IMR-90 (cell line): ENCODE measurements at regions not wholly inside any gene's neighbourhood (a gene's known extent, or its start where the extent isn't known, plus 50 kb on each side); places are given as distances from the start of the nearest gene placed in this dataset.

ENCODE experiments used
- ATAC-seq: fragments of 200-7000 bp; cut with Tn5 transposase; 2 replicates; pipeline ENCODE4 v1.9.1; 2020; ENCODE audit warnings: low read depth, mild to moderate bottlenecking, moderate library complexity
- BruUV-seq: library from RNA; stranded (reverse); fragments of 400-500 nt; replicated peaks from 2 replicates; lab custom pipeline; 2021; lab: Mats Ljungman, UMichigan
- CTCF ChIA-PET: fragments of 300-600 bp; formaldehyde crosslinking; extraction: SDS; loops from one replicate; lab custom pipeline; 2021; ENCODE audit warnings: antibody characterized with exemption; lab: Yijun Ruan, JAX
- POLR2A ChIA-PET: fragments of 300-600 bp; sonication (Branson Sonifier 250); formaldehyde crosslinking; loops from one replicate; lab custom pipeline; 2022; ENCODE audit warnings: antibody characterized with exemption; ENCODE audit not compliant: unreplicated experiment; lab: Charles Lee
- DNase-seq: peaks from one replicate; pipeline ENCODE4 v3.0.0; 2013
- H2AFZ ChIP-seq: replicated peaks from 2 replicates; pipeline ENCODE3; 2013; ENCODE audit warnings: low read length, mild to moderate bottlenecking; ENCODE audit not compliant: poor library complexity
- H2AK5ac ChIP-seq: 2 replicates; pipeline ENCODE4 v1.6.1; 2013; ENCODE audit warnings: low read depth, low read length, inconsistent platforms
- H2AK9ac ChIP-seq: replicated peaks from 2 replicates; pipeline ENCODE3; 2013; ENCODE audit warnings: mild to moderate bottlenecking, low read depth, low read length, moderate library complexity; ENCODE audit not compliant: poor library complexity
- H2BK120ac ChIP-seq: 2 replicates; pipeline ENCODE4 v1.6.1; 2013; ENCODE audit warnings: low read depth, low read length, inconsistent platforms
- H2BK15ac ChIP-seq: 3 replicates; pipeline ENCODE4 v1.6.1; 2013; ENCODE audit warnings: low read depth, low read length, inconsistent platforms
- H2BK20ac ChIP-seq: 2 replicates; pipeline ENCODE4 v1.6.1; 2013; ENCODE audit warnings: low read depth, mild to moderate bottlenecking, inconsistent platforms, low read length, moderate library complexity
- H2BK5ac ChIP-seq: 2 replicates; pipeline ENCODE4 v1.6.1; 2013; ENCODE audit warnings: mild to moderate bottlenecking, low read depth, low read length, inconsistent platforms; ENCODE audit not compliant: poor library complexity, severe bottlenecking
- H3K14ac ChIP-seq: replicated peaks from 2 replicates; pipeline ENCODE4 v1.6.1; 2013; ENCODE audit warnings: low read depth, low read length, inconsistent platforms
- H3K18ac ChIP-seq: 2 replicates; pipeline ENCODE4 v1.6.1; 2013; ENCODE audit warnings: low read depth, low read length, control low read depth
- H3K23ac ChIP-seq: 2 replicates; pipeline ENCODE4 v1.6.1; 2013; ENCODE audit warnings: low read depth, low read length, inconsistent platforms
- H3K27ac ChIP-seq: 2 replicates; pipeline ENCODE4 v1.5.1; 2013; ENCODE audit warnings: mild to moderate bottlenecking, control low read depth, low read length; ENCODE audit not compliant: insufficient read depth
- H3K27me3 ChIP-seq: 2 replicates; pipeline ENCODE4 v1.6.1; 2013; ENCODE audit warnings: low read length; ENCODE audit not compliant: control insufficient read depth, insufficient read depth
- H3K36me3 ChIP-seq: 2 replicates; pipeline ENCODE4 v1.6.1; 2013; ENCODE audit warnings: low read length, mixed read lengths; ENCODE audit not compliant: control insufficient read depth, insufficient read depth
- H3K4ac ChIP-seq: 2 replicates; pipeline ENCODE4 v1.6.1; 2013; ENCODE audit warnings: low read depth, low read length, inconsistent platforms
- H3K4me1 ChIP-seq: 2 replicates; pipeline ENCODE4 v1.6.1; 2013; ENCODE audit warnings: low read length, mixed read lengths; ENCODE audit not compliant: control insufficient read depth, insufficient read depth
- H3K4me2 ChIP-seq: 2 replicates; pipeline ENCODE4 v1.6.1; 2013; ENCODE audit warnings: low read depth, mild to moderate bottlenecking, control low read depth, low read length, moderate library complexity
- H3K4me3 ChIP-seq: 2 replicates; pipeline ENCODE4 v1.5.1; 2013; ENCODE audit warnings: low read depth, mild to moderate bottlenecking, control low read depth, low read length, moderate library complexity; ENCODE audit not compliant: insufficient read depth
- H3K56ac ChIP-seq: 2 replicates; pipeline ENCODE4 v1.6.1; 2013; ENCODE audit warnings: low read length, inconsistent platforms; ENCODE audit not compliant: insufficient read depth; ENCODE audit errors: extremely low read depth
- H3K79me1 ChIP-seq, 2 experiments: 2 replicates each; pipeline ENCODE4 v1.6.1; 2013; ENCODE audit warnings: low read length in 2 of 2, inconsistent platforms in 1 of 2, low read depth in 1 of 2
- H3K9ac ChIP-seq: 2 replicates; pipeline ENCODE4 v1.6.1; 2013; ENCODE audit warnings: low read depth, low read length, control low read depth
- H3K9me1 ChIP-seq: 2 replicates; pipeline ENCODE4 v1.6.1; 2013; ENCODE audit warnings: low read length, inconsistent platforms; ENCODE audit not compliant: insufficient read depth
- H3K9me3 ChIP-seq: 2 replicates; pipeline ENCODE4 v1.6.1; 2013; ENCODE audit warnings: low read length; ENCODE audit not compliant: control insufficient read depth, insufficient read depth
- H4K20me1 ChIP-seq: 2 replicates; pipeline ENCODE4 v1.6.1; 2013; ENCODE audit warnings: low read length, inconsistent platforms; ENCODE audit not compliant: insufficient read depth
- H4K5ac ChIP-seq: 2 replicates; pipeline ENCODE4 v1.6.1; 2013; ENCODE audit warnings: mild to moderate bottlenecking, low read depth, low read length, control low read depth
- H4K8ac ChIP-seq, 2 experiments: 2 replicates each; pipeline ENCODE4 v1.6.1; 2013; ENCODE audit warnings: low read depth in 2 of 2, low read length in 2 of 2, control low read depth in 1 of 2, inconsistent platforms in 1 of 2
- H4K91ac ChIP-seq: 2 replicates; pipeline ENCODE4 v1.6.1; 2013; ENCODE audit warnings: low read depth, low read length, inconsistent platforms; ENCODE audit not compliant: insufficient read depth
- BHLHE40 ChIP-seq: fragments of 150-350 bp; IDR thresholded peaks from 2 replicates; pipeline ENCODE4 v1.6.1; 2016; ENCODE audit warnings: mild to moderate bottlenecking, low read depth, low read length
- CEBPB ChIP-seq: IDR thresholded peaks from 2 replicates; pipeline ENCODE4 v1.6.1; 2012; ENCODE audit warnings: low read depth, low read length, improper control_type of control experiment
- CTCF ChIP-seq: conservative IDR thresholded peaks from 2 replicates; pipeline ENCODE4 v1.5.1; 2012; ENCODE audit warnings: mild to moderate bottlenecking, low read depth, low read length, improper control_type of control experiment
- ELK1 ChIP-seq: fragments of 150-350 bp; IDR thresholded peaks from 2 replicates; pipeline ENCODE4 v1.6.1; 2016; ENCODE audit warnings: low read depth, mild to moderate bottlenecking, low read length, moderate library complexity, borderline replicate concordance
- FOS ChIP-seq: fragments of 150-350 bp; IDR thresholded peaks from 2 replicates; pipeline ENCODE4 v1.6.1; 2016; ENCODE audit warnings: low read depth, low read length
- MAFK ChIP-seq: IDR thresholded peaks from 2 replicates; pipeline ENCODE4 v1.6.1; 2012; ENCODE audit warnings: low read depth, low read length, improper control_type of control experiment
- MXI1 ChIP-seq: IDR thresholded peaks from 2 replicates; pipeline ENCODE4 v1.6.1; 2012; ENCODE audit warnings: low read depth, mild to moderate bottlenecking, low read length, moderate library complexity, borderline replicate concordance
- NFE2L2 ChIP-seq: fragments of 150-350 bp; IDR thresholded peaks from 2 replicates; pipeline ENCODE4 v1.6.1; 2016; ENCODE audit warnings: low read depth, mild to moderate bottlenecking, low read length
- POLR2A ChIP-seq: IDR thresholded peaks from 2 replicates; pipeline ENCODE4 v1.6.1; 2012; ENCODE audit warnings: mild to moderate bottlenecking, low read depth, low read length
- RAD21 ChIP-seq: IDR thresholded peaks from 2 replicates; pipeline ENCODE4 v1.6.1; 2012; ENCODE audit warnings: low read length, improper control_type of control experiment
- RCOR1 ChIP-seq: IDR thresholded peaks from 2 replicates; pipeline ENCODE4 v1.6.1; 2012; ENCODE audit warnings: mild to moderate bottlenecking, low read length, improper control_type of control experiment; ENCODE audit not compliant: insufficient replicate concordance
- RFX5 ChIP-seq: IDR thresholded peaks from 2 replicates; pipeline ENCODE4 v1.8.0; 2012; ENCODE audit warnings: low read depth, mild to moderate bottlenecking, low read length, moderate library complexity
- USF2 ChIP-seq: fragments of 150-350 bp; IDR thresholded peaks from 2 replicates; pipeline ENCODE4 v1.6.1; 2017; ENCODE audit warnings: mild to moderate bottlenecking, antibody characterized with exemption, low read length, low read depth
- WGBS, 2 experiments: methylation state at CpG; one replicate each; pipeline versions ENCODE4 v1.1.5 to v1.1.7; 2013; ENCODE audit warnings: missing lambda C conversion rate in 2 of 2; ENCODE audit not compliant: insufficient read length in 1 of 2; ENCODE audit errors: extremely low coverage in 2 of 2; 5-methylcytosine and 5-hydroxymethylcytosine counted together
- dilution Hi-C: fragments of 300-500 bp; cut with HindIII; formaldehyde crosslinking; loops from one replicate; pipeline ENCODE4 v1.14.3; 2018; ENCODE audit warnings: low sequenced_read_pairs; ENCODE audit not compliant: unreplicated experiment
- in situ Hi-C: fragments of 300-500 bp; cut with MboI; formaldehyde crosslinking; loops from 3 replicates; pipeline ENCODE4 v1.14.3; 2019; ENCODE audit warnings: low sequenced_read_pairs, inconsistent platforms, mixed read lengths
- intact Hi-C: fragments of 100-400 bp; cut with micrococcal nuclease; formaldehyde crosslinking; loops from 2 replicates; pipeline ENCODE4 v1.10.0; 2022

GRCh38 chr14:58878439-58879139 lies 240.8 kb downstream of the DACT1 start:
- H3K4me2 ChIP-seq, result no peak overlapping the region
- WGBS, 2 experiments, result 89% methylated on average over 1 of the region's 2 CpGs; no CpG with 5 or more reads in 1 of the 2 experiments
- H3K23ac ChIP-seq, result no peak overlapping the region
- no peak overlapping the region for H4K8ac ChIP-seq
- H3K9me1 ChIP-seq, result peaks cover 4% of the 10 kb centered on the region
- H3K27ac ChIP-seq, result no peak overlapping the region
- H3K14ac ChIP-seq, result no peak overlapping the region; the same call in 1 of the 2 replicates
- H2AK5ac ChIP-seq, result no peak overlapping the region
- H3K56ac ChIP-seq, result no peak overlapping the region
- H2BK5ac ChIP-seq, result no peak overlapping the region
- H2AFZ ChIP-seq, result no peak overlapping the region
- no peaks in the 10 kb centered on the region for H3K9me3 ChIP-seq
- no peak overlapping the region for H3K18ac ChIP-seq
- H2BK15ac ChIP-seq, result no peak overlapping the region
- dilution Hi-C loops, result no loop called here
- H2AK9ac ChIP-seq, result no peak overlapping the region
- no peaks in the 10 kb centered on the region for H4K20me1 ChIP-seq
- H2BK20ac ChIP-seq, result peak overlapping the region; percentile 28; the same call in 1 of the 2 replicates
- in situ Hi-C loops, result no loop called here
- BruUV-seq, result no TSS peak
- CTCF ChIA-PET, result no interaction called here
- no peak overlapping the region for H2BK120ac ChIP-seq
- no peaks in the 10 kb centered on the region for H3K79me1 ChIP-seq
- peaks cover 6% of the 10 kb centered on the region for H3K4me1 ChIP-seq
- intact Hi-C loops, result no loop called here
- no peak for ATAC-seq
- H3K4me3 ChIP-seq, result no peak overlapping the region
- no peak overlapping the region for H4K91ac ChIP-seq
- peak; percentile 9 for DNase-seq
- H4K5ac ChIP-seq, result no peak overlapping the region
- no peak overlapping the region for H3K9ac ChIP-seq
- no peak overlapping the region for H3K4ac ChIP-seq
- POLR2A ChIA-PET, result no interaction called here
- H3K36me3 ChIP-seq, result no peaks in the 10 kb centered on the region
- TF ChIP-seq FOS, result no peak
- no peak for TF ChIP-seq NFE2L2
- no peak for TF ChIP-seq MAFK
- TF ChIP-seq MXI1, result no peak
- no peak for TF ChIP-seq CTCF
- TF ChIP-seq CEBPB, result no peak
- no peak for TF ChIP-seq ELK1
- TF ChIP-seq RCOR1, result no peak
- no peak for TF ChIP-seq RAD21
- no peak for TF ChIP-seq USF2
- TF ChIP-seq POLR2A, result no peak
- no peak for TF ChIP-seq BHLHE40
- no peak for TF ChIP-seq RFX5
- H3K27me3 ChIP-seq, result no peaks in the 10 kb centered on the region
